AML-193 (cell line): ENCODE measurements at regions not wholly inside any gene's neighbourhood (a gene's known extent, or its start where the extent isn't known, plus 50 kb on each side); places are given as distances from the start of the nearest gene placed in this dataset.
"Not testable (repeated sequence)": the region's sequence is repeated elsewhere in the genome, so short reads cannot be mapped to it uniquely, and the experiment has no call there.

Experiments
- DNase-seq, 2 experiments: peaks; one replicate each; lab custom pipeline; 2025; lab: John Stamatoyannopoulos, UW

GRCh38 chr2:52017646-52018235 lies 985.8 kb upstream of the NRXN1 start:
- no peak for DNase-seq

DNA sequence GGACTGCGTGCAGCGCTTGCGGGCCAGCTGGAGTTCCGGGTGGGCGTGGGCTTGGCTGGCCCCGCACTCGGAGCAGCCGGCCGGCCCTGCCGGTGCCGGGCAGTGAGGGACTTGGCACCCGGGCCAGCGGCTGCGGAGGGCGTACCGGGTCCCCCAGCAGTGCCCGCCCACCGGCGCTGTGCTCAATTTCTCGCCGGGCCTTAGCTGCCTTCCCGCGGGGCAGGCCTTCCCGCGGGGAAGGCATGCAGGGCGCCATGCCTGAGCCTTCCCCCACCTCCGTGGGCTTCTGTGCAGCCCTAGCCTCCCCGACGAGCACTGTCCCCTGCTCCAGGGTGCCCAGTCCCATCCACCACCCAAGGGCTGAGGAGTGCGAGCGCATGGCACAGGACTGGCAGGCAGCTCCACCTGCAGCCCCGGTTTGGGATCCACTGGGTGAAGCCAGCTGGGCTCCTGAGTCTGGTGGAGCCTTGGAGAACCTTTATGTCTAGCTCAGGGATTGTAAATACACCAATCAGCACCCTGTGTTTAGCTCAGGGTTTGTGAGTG lies 975.0 kb upstream of the NRXN1 start:
- DNase-seq: not testable (repeated sequence)

GRCh38 chr2:52000151-52000855 lies 968.4 kb upstream of the NRXN1 start:
- no peak for DNase-seq

DNA sequence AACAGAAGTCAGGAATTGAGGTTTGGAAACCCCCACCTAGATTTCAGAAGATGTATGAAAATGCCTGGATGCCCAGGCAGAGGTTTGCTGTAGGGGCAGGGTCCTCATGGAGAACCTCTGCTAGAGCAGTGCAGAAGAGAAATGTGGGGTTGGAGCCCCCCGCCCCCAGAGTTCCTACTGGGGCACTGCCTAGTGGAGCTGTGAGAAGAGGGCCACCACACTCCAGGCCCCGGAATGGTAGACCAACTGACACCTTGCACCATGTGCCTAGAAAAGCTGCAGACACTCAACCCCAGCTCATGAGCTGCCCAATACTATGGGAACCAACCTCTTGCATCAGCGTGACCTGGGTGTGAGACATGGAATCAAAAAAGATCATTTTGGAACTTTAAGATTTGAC lies 967.0 kb upstream of the NRXN1 start:
- no peak for DNase-seq

- DNase-seq: no peak
Observed at GRCh38 chr2:51997571-51997970, 965.6 kb upstream of the NRXN1 start.

DNA sequence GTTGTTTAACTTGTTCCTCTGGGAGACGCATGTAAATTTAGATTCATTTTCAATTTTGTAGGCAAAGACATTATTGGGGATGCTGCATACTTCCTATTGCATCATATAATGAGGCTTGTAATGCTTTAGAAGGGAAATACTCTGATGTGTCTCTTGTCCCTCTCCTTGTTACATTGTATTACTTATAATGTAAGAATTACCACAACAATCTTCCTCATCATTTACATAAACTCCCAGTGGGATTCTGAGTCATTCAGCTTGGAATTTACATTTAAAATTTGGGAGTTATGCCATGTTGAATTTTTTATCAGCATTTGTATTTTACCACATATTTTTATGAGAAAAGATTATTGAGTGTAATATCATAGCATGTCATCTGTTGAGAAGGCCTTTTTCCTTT lies 963.4 kb upstream of the NRXN1 start:
- no peak for DNase-seq

DNA sequence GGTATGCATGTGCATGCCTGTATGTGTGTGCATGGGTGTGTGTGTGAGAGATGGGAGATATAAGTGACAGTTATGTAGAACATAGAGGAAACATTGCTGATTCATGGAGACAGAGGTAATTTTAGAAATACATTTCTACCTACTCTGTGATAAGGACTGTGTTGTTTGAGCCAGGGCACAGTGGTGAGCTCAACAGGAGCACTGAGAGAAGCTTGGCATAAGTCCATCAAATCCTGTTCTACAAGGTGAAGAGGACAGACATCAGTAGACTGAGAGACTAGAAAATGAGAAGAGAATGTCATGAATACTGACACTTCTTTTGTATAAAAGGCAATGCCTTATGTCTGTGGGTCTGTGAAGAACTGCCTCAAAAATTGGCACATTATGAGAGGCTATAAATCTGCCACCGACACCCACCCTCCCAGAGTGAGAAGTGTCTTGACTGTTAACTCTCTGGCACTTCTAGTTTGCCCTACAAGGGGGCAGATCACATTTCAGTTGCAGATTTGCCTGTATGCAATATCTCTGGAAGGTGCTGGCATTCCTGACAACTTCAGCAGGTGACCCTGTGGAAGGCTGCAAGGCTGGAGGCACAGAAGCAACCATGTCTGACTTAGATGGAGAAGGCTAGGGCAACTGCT lies 962.3 kb upstream of the NRXN1 start:
- DNase-seq: no peak

DNA sequence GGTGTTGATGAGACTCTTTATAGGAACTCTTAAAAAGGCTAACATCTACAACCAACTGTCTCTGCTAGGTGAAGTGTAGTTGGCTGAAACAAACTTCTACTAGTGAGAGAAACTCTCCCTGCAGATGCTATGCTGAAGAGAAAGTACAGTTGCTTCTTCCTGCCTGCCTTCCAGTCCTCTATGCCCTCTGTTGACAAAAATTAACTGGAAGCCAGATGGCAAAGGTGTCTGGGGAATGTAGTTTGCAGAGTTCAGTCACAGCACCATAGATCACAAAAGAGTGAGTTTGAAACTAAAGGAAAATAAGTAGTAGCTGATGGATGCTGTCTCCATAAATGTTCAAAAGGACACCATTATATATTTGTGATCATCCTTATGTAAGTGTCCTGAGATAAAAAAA lies 958.8 kb upstream of the NRXN1 start:
- no peak for DNase-seq

GRCh38 chr2:51986101-51986500 lies 954.2 kb upstream of the NRXN1 start:
- DNase-seq: no peak

- no peak for DNase-seq
Observed at GRCh38 chr2:51981783-51982182, 949.9 kb upstream of the NRXN1 start.

DNA sequence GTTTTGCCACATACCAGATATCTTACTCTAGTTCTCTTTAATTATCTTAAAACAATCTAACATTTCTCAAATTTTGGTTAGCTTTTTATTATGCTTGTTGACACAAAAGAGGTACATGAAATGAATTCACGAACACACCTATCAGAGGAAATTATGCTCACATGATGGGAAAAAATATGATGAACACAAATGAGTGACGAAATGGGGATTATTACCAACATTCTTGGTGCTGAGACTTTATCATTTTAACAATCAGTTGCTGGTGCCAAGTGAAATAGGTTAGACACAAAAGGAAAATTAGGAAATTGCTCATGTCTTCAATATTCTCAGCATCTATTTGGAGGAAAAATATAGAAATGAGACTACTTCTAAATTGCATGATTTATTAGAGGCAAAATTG lies 944.7 kb upstream of the NRXN1 start:
- DNase-seq: no peak

DNA sequence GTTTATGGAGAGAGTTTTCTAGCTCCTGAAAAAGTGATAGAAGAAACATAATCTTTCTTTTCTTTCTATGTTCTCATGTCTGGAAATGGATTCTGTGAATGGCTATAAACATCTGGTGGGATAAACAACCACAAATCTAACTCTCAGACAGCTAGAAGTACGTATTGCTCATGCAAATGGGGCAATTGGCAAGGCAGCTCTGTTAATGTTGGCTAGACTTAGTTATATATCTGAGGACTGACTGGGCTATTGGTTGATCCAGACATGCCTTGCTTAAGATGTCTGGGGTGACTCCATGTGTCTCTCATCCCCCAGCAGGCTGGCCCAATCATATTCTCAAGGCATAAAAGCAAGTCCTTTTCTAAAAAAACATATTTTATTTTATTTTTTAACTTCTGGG lies 939.2 kb upstream of the NRXN1 start:
- no peak for DNase-seq

DNA sequence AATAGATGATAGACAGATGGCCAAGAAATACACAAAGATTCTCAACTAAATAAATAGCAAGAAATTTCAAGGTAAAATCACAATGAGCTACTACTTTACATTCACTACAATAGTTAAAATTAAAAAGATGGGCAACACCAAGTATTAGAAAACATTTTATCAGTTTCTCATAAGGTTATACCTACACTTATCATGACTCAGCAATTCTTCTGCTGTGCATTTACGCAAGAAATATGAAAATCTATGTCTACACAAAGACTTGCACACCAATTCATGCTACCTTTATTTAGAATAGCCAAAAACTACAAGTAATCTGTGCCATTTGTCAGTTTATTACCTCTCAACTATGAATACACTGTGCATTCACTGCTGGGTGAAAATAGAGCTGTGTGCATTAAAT lies 937.4 kb upstream of the NRXN1 start:
- no peak for DNase-seq

GRCh38 chr2:51960841-51961335 lies 929.0 kb upstream of the NRXN1 start:
- DNase-seq: no peak

DNA sequence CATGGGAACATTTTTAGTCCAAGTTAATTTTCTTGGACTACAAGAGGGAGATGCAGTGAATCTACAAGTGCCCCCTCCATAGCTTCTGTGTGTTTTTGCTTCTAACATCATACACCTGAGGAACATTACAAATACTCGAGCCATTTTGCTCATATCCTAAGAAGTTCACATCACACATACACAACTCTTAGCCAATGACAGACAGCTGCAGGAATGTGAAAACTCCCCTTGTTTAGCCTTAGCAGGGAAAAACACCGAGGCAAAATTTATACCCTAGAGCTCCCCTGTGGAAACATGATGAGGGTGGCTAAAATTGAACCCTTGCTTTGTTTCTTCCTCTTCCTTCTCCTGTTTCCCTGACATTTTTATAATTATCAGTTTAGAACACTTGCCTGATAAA lies 928.3 kb upstream of the NRXN1 start:
- no peak for DNase-seq

GRCh38 chr2:51959696-51960095 lies 927.8 kb upstream of the NRXN1 start:
- DNase-seq: no peak

GRCh38 chr2:51953931-51954330 lies 922.0 kb upstream of the NRXN1 start:
- DNase-seq: no peak

DNA sequence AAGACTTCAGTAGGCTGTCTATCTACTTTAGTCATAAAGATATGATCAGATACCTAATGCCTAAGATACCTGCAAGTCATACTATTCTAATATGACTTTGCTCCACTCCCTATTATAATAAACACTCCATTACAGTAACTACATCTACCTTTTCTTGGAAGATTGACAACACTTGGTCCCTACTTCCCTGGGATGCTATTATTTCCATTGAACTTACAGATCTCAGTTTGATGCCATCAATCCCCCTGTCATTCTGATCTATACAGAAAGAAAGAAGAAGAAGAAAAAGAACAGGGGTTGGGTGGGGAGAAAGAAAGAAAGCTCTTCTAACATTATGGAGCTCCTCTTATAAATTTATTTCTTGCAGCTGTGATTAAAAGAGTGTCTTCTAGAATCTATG lies 889.1 kb upstream of the NRXN1 start:
- DNase-seq: no peak

DNA sequence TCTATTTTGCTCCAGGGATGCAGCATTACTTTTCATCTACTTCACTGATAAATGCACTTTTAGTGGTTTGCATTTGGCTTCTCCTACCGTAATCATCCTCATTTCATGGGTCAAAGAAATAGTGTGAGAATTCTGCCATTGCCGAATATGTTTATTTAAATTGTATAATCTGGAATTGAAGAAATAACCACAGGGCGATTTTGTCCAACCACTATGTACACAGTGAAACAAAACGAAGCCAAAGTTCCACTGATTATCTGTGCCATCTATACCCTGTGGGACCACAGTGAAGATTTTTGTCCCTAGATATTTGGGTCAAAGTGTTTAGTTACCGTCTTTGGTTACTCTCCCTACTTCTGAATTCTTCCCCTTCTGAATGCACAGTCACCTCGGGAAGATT lies 888.6 kb upstream of the NRXN1 start:
- no peak for DNase-seq

GRCh38 chr2:51919395-51919794 lies 887.5 kb upstream of the NRXN1 start:
- no peak for DNase-seq

DNA sequence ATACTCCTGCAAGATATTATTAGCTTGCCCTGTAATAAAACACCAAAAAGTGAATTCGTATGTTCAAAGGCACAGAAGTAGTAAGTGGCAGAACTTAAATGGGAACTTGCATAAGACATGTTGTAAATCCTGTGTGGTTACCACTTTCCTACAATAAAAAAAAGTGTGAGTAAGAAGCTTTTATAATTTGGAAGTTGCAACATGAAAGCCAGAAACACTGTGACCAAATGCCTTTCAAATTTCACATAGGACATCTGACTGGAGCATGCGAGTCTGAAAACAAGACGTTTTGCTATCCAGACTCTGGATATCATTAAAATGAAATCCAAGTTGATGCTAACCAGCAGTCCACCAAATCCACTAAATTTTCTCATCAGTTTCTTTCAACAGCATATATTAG lies 886.2 kb upstream of the NRXN1 start:
- peak; percentile 1 to 4 for DNase-seq

DNA sequence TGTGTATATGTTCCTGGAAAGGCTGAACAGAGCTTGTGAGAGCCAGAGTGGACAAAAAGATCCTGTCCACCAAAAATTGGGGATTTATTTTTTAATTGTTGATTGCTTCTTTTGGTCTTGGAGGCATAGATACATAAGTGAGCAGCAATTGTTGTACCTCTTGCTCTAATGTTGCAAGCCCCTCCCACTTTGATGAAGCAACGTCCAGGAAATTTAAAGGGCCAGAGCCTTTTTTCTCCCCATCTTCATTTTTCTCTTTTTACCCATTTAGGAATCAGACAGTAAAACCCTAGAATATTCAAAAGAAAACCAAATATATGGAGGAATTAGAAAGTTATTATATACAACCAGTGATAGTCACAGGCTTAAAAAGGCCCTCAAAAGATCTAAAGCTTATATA lies 871.8 kb upstream of the NRXN1 start:
- DNase-seq: no peak

DNA sequence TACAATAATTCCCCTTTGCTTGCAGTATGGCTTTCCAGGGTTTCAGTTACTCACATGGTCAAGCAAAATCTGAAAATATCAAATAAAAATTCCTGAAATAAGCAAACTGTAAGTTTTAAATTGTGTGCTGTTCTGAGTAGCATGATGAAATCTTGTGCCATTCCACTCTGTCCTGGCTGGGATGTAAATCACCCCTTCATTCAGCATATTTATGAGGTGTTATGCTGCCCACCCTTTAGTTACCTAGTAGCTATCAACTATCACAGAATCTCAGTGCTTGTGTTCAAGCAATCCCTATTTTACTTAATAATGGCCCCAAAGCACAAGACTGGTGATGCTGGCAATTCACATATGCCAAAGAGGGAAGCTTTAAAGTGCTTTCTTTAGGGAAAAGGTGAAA lies 867.7 kb upstream of the NRXN1 start:
- no peak for DNase-seq
